DMS 273 (cell line): ENCODE measurements at regions not wholly inside any gene's neighbourhood (a gene's known extent, or its start where the extent isn't known, plus 50 kb on each side); places are given as distances from the start of the nearest gene placed in this dataset.

Source experiments
- DNase-seq: peaks from one replicate; lab custom pipeline; 2025; ENCODE audit not compliant: unreplicated experiment; lab: John Stamatoyannopoulos, UW

DNA sequence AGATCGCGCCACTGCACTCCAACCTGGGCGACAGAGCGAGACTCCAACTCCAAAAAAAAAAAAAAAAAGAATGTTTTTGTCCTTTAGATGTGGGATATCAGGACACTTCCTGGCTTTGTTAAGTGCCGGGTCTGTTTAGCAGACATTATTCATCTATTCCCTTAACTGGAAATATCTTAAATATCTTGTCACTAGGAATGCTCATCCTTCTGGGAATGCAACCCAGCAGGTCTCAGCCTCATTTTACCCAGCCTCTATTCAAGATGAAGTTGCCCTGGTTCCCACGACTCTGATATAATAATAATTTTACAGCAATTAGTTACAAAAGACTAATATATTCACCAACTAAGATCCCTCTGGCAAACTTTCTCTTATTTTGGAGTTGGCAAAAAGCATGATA lies 260.9 kb upstream of the SLITRK3 start:
- no peak for DNase-seq

DNA sequence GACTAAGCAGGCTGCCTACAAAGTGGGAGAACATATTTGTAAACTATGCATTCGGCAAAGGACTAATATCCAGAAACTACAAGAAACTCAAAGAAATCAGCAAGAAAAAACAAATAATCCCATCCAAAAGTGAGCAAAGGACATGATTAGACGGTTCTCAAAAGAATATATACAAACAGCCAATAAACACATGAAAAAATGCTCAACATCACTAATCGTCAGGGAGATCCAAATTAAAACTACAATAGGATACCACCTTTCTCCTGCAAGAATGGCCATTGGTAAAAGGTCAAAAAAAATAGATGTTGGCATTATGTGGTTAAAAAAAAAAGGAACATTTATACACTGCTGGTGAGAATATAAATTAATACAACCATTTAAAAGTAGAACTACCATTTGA lies 259.6 kb upstream of the SLITRK3 start:
- no peak for DNase-seq

DNA sequence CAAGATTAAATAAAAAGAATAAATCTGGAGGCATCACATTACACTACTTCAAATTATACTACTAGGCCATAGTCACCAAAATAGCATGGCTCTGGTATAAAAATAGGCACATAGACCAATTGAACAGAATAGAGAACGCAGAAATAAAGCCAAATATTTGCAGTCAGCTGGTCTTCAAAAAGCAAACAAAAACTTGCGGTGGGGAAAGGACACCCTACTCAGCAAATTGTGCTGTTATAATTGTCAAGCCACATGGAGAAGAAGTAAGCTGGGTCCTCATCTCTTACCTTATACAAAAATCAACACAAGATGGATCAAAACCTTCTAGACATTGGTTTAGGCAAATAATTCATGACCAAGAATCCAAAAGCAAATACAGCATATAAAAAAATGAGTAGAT lies 259.2 kb upstream of the SLITRK3 start:
- no peak for DNase-seq

- DNase-seq: no peak
Observed at GRCh38 chr3:165451371-165452070, 255.3 kb upstream of the SLITRK3 start.

- no peak for DNase-seq
Observed at GRCh38 chr3:165446555-165446954, 250.4 kb upstream of the SLITRK3 start.

- DNase-seq: no peak
Observed at GRCh38 chr3:165444745-165445144, 248.6 kb upstream of the SLITRK3 start.

DNA sequence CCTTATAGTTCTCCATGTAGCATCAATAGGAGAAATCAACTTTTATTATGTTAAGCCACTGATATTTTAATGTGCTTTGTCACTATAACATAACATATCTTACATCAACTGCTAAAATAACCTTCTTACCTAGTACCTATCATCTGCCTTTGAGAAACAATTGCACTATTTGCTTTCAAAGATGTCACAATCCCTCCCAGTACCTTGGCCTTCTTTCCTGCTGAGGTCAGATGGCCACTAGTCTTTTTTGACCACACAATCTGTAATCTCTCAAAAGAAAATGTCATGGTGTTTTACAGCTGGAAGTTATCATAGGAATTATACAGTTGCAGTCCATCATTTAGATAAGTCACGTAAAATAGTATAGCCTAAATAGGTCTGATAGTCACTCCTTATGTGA lies 247.5 kb upstream of the SLITRK3 start:
- no peak for DNase-seq

DNA sequence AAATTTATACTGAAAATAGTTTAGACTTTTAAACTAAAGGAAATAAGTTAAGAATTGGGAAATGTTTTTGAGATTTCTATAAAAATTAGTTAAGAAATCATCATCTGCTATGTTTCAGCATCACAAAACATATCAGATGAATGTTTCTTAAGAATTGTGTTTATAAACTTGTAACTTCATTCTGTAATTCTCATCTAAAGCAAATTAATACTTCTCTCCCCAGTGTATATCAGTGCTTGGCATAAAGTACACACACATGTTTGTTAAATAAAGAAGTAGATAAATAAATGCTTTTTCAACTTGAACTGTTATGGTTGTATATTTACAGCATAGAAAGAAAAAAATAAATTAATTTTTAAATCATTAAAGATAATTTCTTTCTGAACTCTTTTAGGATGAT lies 245.9 kb upstream of the SLITRK3 start:
- no peak for DNase-seq

- no peak for DNase-seq
Observed at GRCh38 chr3:165440380-165440779, 244.2 kb upstream of the SLITRK3 start.

DNA sequence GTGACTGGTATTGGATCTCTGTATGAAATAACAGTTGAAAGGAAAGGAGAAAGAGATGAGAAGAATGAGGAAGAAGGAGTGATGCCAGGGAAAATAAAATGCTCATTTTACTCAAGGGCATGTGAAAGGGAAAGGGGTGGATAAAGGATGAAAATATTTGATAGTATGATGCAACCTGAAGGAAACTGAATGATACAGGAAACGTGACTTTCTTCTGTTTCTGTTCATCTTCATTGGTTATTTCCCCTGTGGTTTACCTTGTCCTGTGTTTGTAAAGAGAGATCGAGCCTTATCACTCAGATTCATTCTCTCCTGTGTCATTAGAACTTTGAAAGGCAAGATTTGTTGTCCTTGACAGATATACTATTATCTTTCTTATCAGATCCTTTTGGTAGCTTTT lies 243.6 kb upstream of the SLITRK3 start:
- no peak for DNase-seq

DNA sequence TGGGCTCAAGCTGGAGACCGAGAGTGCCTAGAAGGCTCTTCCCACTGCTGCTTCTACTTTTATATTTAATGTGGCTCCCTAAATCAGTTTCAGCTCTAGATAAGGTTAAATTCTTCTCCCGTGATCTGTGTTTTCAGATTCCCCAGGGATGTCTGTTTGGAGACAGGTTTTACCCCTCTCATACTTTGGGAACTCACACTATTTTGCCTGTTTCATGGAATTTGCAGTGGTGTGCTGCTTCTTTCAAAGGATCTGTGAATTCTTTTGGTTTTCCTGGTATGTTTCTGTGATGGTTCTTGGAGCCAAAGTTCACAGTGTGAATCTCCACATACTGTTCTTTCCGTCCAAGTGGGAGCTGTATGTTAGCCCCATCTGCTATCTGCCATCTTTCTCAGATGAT lies 238.3 kb upstream of the SLITRK3 start:
- DNase-seq: no peak

DNA sequence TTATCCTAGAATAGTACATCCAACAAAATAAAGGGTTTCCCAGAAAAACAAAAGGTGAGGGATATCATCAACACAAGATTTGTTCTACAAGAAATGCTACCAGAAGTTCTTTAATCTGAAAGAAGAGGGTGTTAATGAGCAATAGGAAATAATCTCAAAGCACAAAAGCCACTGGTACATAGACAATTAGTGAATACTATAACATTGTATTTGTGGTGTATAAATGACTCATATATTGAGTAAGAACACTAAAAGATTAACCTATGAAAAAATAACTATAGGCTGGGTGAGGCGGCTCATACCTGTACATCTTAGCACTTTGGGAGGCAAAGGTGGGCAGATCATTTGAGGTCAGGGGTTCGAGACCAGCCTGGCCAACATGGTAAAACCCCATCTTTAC lies 210.2 kb upstream of the SLITRK3 start:
- DNase-seq: no peak

- DNase-seq: peak; percentile 40
Observed at GRCh38 chr3:165404357-165405027, 208.3 kb upstream of the SLITRK3 start.

- no peak for DNase-seq
Observed at GRCh38 chr3:165403666-165404065, 207.5 kb upstream of the SLITRK3 start.

DNA sequence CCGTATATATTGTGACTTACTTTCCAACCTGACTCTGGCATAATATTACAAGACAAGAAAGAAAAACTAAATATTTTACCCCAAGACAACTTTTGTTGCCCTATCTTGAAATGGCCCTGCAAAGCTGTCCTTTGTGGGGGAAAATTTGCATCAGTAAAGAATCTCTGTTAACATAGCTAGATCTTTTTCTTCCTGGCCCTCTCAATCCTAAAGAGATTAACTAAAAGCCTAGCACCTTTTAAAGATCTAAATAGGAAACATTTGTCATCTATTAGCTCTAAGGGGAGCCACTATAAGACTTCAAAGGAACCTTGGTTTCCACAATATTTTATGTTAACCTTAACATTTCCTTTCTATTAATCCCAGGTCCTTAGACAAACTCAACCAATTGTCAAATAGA lies 199.0 kb upstream of the SLITRK3 start:
- no peak for DNase-seq

DNA sequence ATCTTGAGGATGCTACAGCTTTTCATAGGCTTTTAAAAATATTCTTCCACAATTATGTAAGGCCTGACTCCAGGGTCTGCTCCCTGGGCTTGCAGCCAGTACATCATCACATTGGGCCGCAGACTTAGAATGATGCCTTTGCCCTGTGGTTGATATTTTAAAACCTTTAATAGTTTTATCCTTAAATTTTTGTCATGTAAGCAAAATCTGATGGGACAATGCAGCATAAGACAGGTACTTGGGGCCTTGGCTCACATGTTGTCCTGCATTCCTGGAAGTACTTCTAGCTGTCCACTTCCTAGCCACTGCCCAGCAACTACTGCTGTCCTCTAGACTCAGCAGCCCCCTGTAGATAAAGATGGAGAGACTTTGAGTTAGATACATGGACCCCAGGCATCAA lies 197.3 kb upstream of the SLITRK3 start:
- DNase-seq: no peak

- no peak for DNase-seq
Observed at GRCh38 chr3:165390166-165390565, 194.0 kb upstream of the SLITRK3 start.

DNA sequence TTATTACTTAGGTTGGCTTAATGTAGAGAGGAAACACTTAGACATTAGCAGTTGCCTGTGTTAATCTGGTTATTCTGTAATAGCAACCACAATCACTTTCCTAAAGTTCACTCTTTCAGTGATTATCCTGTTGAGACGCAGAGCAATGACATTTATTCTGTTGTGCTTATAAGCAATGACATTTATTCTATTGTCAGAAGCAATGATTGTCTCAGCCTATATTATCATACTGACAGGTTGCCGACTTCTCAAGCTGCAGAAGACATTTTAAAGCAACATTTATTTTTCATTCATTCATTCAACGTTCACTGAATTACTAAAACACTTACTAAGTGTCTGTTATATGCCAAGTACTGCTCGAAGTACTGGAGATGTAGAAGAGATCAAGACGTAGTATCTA lies 193.5 kb upstream of the SLITRK3 start:
- no peak for DNase-seq

DNA sequence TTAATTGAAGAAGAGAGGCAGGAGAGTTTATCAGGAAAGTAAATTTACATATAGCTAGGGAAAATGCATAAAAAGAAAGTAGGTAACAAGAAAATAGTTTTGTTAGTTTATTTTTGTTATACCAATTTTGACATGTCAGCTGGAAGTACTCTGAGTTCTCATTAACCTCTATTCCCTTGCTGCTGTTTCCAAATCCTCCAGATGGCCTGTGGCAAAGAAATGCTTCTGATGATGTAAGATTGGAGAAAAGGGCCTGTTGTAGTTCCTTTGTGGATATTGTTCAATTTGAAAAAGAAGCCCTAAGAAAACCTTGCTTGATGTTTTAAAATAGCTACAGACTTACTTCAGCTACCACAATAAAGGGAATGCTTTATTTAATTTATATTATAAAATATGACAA lies 192.9 kb upstream of the SLITRK3 start:
- peak; percentile 76 for DNase-seq

GRCh38 chr3:165383381-165383780 lies 187.2 kb upstream of the SLITRK3 start:
- no peak for DNase-seq

DNA sequence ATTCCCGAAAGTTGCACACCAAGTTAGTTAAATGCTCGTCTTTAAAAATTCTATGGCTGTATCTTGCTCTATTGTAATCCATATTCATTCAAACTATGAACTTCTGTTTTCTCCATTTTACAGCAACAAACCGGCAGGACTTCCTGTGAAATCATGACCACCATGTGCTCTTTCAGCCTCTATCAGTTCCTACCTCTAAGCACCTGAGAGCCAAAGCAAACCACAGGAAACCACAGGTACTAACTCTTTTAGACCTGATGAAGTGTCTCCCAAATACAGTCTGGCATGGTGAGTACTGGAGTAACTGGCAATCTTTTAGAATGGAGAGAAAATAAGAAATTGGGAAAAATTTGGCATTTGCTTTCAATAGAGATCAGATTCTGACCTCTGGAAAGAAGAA lies 186.5 kb upstream of the SLITRK3 start:
- DNase-seq: no peak

DNA sequence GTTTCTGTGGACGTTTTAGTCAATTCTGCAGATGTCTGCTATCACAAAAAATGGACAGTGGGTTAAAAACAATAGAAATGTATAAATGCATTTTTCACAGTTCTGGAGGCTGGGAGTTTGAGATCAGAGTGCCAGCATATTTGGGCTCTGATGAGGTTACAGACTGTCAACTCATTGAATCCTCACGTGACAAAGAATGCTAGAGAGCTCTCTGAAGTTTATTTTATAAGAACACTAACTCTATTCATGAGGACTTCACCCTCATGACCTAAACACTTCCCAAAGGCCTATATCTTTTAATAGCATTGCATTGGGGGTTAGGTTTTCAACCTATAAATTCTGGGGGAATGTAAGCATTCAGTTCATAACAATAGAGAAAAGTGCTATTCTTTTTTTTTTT lies 182.6 kb upstream of the SLITRK3 start:
- DNase-seq: no peak

GRCh38 chr3:165359005-165359404 lies 162.8 kb upstream of the SLITRK3 start:
- no peak for DNase-seq
